HepG2 (cell line): ENCODE measurements at regions not wholly inside any gene's neighbourhood (a gene's known extent, or its start where the extent isn't known, plus 50 kb on each side); places are given as distances from the start of the nearest gene placed in this dataset.

Source experiments
- HNF4G ChIP-seq, 2 experiments: sonication (generic) in 1 of 2; formaldehyde crosslinking in 1 of 2; IDR thresholded peaks; 2 replicates each; pipeline versions ENCODE4 v1.4.0 to v1.6.1; 2011 to 2020; ENCODE audit warnings: borderline replicate concordance in 2 of 2, low read depth in 2 of 2, mild to moderate bottlenecking in 2 of 2, low read length in 1 of 2, missing genetic modification reagents in 1 of 2, moderate library complexity in 1 of 2
- NFRKB ChIP-seq: fragments of 450-650 bp; IDR thresholded peaks from 2 replicates; pipeline ENCODE4 v1.6.1; 2017
- PHF5A ChIP-seq: IDR thresholded peaks from one replicate; pipeline ENCODE4 v1.6.1; 2018; ENCODE audit warnings: low read depth, missing genetic modification reagents; ENCODE audit not compliant: unreplicated experiment
- ZNF264 ChIP-seq: sonication (generic); formaldehyde crosslinking; IDR thresholded peaks from 2 replicates; pipeline ENCODE4 v1.4.0; 2020; ENCODE audit warnings: missing genetic modification reagents

DNA sequence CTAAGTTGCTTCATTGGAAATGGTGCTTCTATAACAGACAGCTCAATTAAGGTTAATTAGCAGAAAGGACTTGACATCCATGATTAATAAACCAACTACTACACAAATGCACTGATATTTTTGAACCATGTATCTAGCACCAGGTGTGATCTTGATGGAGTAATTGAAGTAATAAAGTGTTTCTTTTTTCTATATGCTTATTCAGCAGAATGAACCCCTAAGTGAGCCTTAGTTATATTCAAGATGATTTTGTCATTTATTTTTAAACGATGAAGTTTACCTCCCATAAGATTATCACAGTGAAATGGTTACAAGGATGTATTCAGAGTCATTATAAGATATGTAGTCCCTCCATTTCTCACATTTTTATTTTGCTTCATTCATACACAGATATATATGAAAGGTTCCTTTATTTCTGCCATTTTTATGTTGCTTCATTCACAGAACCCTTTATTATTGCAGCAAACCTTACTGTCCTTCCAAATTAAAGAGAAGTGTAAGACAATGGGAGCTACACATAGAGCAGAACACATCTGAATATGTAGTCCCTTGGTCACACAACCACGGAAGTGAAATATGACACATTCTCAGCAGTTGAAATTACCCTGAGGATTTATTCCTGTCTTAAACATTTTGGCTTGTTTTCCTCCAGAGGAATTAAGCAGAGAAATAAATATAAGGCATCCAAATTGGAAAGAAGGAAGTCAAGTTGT, 295.0 kb downstream of the RAP2B start:
- TF ChIP-seq NFRKB (no peak), ZNF264 (CRISPR knock-in tag) (no peak), PHF5A (CRISPR knock-in tag) (no peak), HNF4G (IDR thresholded peaks at IDR 0.05; ENCODE audit: borderline replicate concordance, low read depth, low read length) (no peak), HNF4G (CRISPR knock-in tag; IDR thresholded peaks at IDR 0.05; ENCODE audit: borderline replicate concordance, low read depth) (no peak)
